AG04450 (cell line): ENCODE measurements at regions not wholly inside any gene's neighbourhood (a gene's known extent, or its start where the extent isn't known, plus 50 kb on each side); places are given as distances from the start of the nearest gene placed in this dataset.

Experiments used
- CTCF ChIA-PET: fragments of 300-600, 350-600 bp; formaldehyde crosslinking; extraction: SDS; loops from one replicate; lab custom pipeline; 2022; ENCODE audit warnings: antibody characterized with exemption, inconsistent platforms; lab: Charles Lee
- POLR2A ChIA-PET: fragments of 350-600 bp; formaldehyde crosslinking; extraction: SDS; loops from one replicate; lab custom pipeline; 2021; ENCODE audit warnings: antibody characterized with exemption, inconsistent platforms; lab: Yijun Ruan, JAX
- DNase-seq: peaks from one replicate; pipeline ENCODE4 v3.0.0-alpha.2; 2011; ENCODE audit warnings: low read depth, low spot score
- H3K27ac ChIP-seq: one replicate; pipeline ENCODE4 v1.5.1; 2012; ENCODE audit warnings: low read depth, low read length, control low read depth
- H3K27me3 ChIP-seq: one replicate; pipeline ENCODE4 v1.6.0; 2012; ENCODE audit warnings: low read length; ENCODE audit not compliant: control insufficient read depth, insufficient read depth
- H3K4me3 ChIP-seq: 2 replicates; pipeline ENCODE4 v1.5.1; 2011; ENCODE audit warnings: mild to moderate bottlenecking, low read depth, low read length, control low read depth
- H3K9me3 ChIP-seq: 2 replicates; pipeline ENCODE4 v1.5.1; 2012; ENCODE audit warnings: low read length; ENCODE audit not compliant: control insufficient read depth, insufficient read depth
- TF ChIP-seq, protein P1 (sequence below): IDR thresholded peaks from 2 replicates; pipeline ENCODE4 v1.5.1; 2011; ENCODE audit warnings: low read depth, low read length, control low read depth, inconsistent platforms

DNA sequence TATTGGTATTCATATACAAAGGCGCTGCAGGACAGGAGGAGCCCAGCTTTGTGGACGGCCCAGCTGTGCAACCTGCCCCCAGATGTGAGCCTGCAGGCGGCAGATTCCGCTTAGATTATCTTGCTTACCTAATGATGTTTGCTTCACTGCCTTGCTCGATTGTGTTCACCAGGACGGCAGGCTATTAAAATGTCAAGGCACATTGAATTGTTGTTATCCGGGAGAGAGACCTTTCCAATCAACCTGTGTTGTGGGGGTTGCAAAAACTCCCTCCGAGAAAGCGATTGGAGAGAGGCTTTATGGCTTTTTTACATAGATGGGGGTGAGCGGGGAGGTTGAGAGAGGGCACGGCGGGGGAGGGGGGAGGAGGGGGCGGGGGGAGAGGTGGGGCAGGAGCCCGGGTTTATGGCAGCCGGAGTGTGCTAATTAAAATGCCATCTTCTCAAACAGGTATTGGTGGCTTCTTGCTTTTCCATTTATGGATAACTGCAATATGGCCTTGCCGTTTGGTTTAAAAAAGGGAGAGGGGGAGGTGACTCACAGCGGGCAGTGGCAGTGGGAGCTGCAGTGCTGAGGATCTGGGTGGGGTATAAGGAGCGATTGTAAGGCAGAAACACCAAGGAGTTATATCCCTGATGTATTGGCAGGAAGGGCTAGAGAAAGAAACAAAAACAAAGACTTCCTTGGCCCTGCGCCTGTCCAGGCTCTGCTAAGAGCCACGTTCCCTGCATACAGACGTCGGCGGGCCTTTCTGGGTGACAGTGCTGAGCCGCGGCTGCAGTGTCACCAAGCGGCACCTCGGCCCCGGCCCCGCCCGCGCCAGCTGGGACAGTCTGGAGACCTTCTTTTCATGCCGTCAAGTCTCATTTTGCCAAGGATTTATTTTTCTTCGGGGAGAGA, 97.2 kb downstream of the INSIG2 start:
- H3K9me3 ChIP-seq, result no peaks in the 10 kb centered on the region; the same call in 1 of the 2 replicates
- TF ChIP-seq, protein P1, sequence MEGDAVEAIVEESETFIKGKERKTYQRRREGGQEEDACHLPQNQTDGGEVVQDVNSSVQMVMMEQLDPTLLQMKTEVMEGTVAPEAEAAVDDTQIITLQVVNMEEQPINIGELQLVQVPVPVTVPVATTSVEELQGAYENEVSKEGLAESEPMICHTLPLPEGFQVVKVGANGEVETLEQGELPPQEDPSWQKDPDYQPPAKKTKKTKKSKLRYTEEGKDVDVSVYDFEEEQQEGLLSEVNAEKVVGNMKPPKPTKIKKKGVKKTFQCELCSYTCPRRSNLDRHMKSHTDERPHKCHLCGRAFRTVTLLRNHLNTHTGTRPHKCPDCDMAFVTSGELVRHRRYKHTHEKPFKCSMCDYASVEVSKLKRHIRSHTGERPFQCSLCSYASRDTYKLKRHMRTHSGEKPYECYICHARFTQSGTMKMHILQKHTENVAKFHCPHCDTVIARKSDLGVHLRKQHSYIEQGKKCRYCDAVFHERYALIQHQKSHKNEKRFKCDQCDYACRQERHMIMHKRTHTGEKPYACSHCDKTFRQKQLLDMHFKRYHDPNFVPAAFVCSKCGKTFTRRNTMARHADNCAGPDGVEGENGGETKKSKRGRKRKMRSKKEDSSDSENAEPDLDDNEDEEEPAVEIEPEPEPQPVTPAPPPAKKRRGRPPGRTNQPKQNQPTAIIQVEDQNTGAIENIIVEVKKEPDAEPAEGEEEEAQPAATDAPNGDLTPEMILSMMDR, result no peak
- H3K4me3 ChIP-seq, result peak overlapping the region; percentile 72
- CTCF ChIA-PET, result interaction anchor here (1.1 to 1.8 kb wide), 2 partner anchors 139 to 182 kb away, joined by 3 to 8 read pairs; no protein-coding TSS in a partner anchor
- no peak for DNase-seq
- POLR2A ChIA-PET, result no interaction called here
- H3K27ac ChIP-seq, result peak overlapping the region; percentile 70
- H3K27me3 ChIP-seq, result peaks cover 13% of the 10 kb centered on the region

DNA sequence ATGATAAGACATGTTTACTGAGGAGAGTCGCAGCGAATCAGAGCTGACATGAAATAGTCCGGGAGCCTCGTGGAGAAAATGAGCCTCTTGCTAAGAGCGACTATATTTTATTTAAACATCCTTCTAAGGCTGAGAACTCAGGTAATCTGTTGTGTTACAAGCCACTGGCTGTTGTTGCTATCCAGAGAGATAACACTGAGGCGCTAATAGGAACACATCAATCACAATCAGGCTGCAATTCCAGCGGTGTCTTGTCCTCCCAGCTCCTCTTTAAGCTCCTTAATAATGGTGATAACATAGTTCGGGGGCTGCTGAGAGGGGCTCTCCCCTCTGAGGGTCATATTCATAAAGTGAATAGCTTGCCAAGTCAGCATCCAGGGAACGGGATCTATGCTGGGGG, 95.1 kb downstream of the INSIG2 start:
- POLR2A ChIA-PET, result no interaction called here
- Histone ChIP-seq H3K27ac (no peak overlapping the region), H3K4me3 (no peak overlapping the region), H3K27me3 (peaks cover 13% of the 10 kb centered on the region), H3K9me3 (no peaks in the 10 kb centered on the region; the same call in 1 of the 2 replicates)
- DNase-seq, result no peak
- TF ChIP-seq, protein P1, result no peak
- CTCF ChIA-PET, result no interaction called here

DNA sequence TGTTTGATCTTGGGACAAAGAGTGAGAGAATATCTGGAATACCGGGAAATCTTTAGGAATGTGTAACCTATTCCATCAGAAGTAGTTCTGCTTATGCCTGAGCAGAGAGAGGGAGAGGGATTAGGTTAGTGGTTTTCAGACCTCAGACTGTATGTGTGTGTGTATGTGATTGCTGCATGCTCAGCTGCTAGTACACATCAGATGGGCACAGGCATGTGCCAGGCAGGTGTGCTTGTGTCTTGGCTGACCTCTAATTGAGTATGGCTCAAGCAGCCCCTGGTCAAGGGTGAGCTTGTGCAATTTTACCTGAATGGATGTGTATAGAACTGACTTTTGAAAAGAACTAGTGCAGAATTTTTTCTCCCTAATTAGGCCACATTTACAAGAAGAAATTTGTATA, 91.2 kb downstream of the INSIG2 start:
- H3K27ac ChIP-seq, result no peak overlapping the region
- DNase-seq, result no peak
- no peak overlapping the region for H3K4me3 ChIP-seq
- ChIA-PET CTCF (no interaction called here), POLR2A (no interaction called here)
- TF ChIP-seq, protein P1, result no peak
- peaks cover 17% of the 10 kb centered on the region for H3K27me3 ChIP-seq
- H3K9me3 ChIP-seq, result no peaks in the 10 kb centered on the region

DNA sequence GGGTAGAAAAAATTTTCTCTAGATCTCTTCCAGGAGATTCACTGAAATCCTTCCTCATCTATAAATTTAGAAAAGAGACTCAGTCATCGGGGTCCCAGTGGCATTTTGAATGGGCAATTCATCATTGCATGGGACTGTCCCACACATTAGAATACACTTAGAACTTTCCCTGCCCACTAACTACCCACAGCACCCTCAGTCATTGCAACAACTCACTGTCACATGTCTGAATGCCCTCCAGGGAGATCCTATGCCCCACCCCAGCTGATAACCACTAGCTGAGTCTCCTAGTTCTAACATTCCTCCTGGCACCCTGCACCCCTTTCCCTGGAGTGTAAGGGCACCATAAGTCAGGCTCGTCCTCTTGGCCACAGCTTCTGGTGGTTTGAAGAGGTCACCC, 89.6 kb downstream of the INSIG2 start:
- Histone ChIP-seq H3K9me3 (no peaks in the 10 kb centered on the region), H3K27me3 (peaks cover 10% of the 10 kb centered on the region), H3K27ac (no peak overlapping the region), H3K4me3 (no peak overlapping the region)
- TF ChIP-seq, protein P1, result no peak
- DNase-seq, result no peak
- CTCF ChIA-PET, result interaction anchor here (1.1 kb wide), 1 partner anchor 131 kb away, joined by 3 read pairs; no protein-coding TSS in a partner anchor
- POLR2A ChIA-PET, result no interaction called here

DNA sequence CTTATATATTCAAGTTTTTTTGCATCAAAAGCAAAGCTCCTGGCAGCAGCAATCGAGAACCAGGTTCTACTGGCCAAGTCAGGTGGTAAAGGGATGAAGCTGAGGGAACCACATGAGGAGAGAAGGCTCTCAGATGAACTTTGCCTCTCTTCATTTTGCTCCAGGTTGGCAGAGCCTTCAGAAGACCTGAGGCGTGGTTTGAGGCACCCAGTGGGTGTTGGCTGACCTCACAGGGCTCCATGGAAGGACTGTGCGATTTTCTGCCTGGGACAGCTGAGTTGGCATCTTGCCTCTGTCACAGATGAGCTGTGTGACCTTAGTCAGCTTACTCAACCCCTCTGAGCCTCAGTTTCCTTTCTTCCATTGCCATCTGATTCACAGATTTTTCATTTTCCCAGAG, 89.0 kb downstream of the INSIG2 start:
- ChIA-PET POLR2A (no interaction called here), CTCF (interaction anchor here (1.1 kb wide), 1 partner anchor 131 kb away, joined by 3 read pairs; no protein-coding TSS in a partner anchor)
- peaks cover 6% of the 10 kb centered on the region for H3K27me3 ChIP-seq
- no peak overlapping the region for H3K27ac ChIP-seq
- TF ChIP-seq, protein P1, result no peak
- H3K4me3 ChIP-seq, result no peak overlapping the region
- H3K9me3 ChIP-seq, result no peaks in the 10 kb centered on the region
- no peak for DNase-seq
